Skin of body (tissue), 1 donor: ENCODE measurements at regions not wholly inside any gene's neighbourhood (a gene's known extent, or its start where the extent isn't known, plus 50 kb on each side); places are given as distances from the start of the nearest gene placed in this dataset.
"Not testable (repeated sequence)": the region's sequence is repeated elsewhere in the genome, so short reads cannot be mapped to it uniquely, and the experiment has no call there.

Experiments
- DNase-seq: peaks from one replicate; lab custom pipeline; 2025; lab: John Stamatoyannopoulos, UW

DNA sequence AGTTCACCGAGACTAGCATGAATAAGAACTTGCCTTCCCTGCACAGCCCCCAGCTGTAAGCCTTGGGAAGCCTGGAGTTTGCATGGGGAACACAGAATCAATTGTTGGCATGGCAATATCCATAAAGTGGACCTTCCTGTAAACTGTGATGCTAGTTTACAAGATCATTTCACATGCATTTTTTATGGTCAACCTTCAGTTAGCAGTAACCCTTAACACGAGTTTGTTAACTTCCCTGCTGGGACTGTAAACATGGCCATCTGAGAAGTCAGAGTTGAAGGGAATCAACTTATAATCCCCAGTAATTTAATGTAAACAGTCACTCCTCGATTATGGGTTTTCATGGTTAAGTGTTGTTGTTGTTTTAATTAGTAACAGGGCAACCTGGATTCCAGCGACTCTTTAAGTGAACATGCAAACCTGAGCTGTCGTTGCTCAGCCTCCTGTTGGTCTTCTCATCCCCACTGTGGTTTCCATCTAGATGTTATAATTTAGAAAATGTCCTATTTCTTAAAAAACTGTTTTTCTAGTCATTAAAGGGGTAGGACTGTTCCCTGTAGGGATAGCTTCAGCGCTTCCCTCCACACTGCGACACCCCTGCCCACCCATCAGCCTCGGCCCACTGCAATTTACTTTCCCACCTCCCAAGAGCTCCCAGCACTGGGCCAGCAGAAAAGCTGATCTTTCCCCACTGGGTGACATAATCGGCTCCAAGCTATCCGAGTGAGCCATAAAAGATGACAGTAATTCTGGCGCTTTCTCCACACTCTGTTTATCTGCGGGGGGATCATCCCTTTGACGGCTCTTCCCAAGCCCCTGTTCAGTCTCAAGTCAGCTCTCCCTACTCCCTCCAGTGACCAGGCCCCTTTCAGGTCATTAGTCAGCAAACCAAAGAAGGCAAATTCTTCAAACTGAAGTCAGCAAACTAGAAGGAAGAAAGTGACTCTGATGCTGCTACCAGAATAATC is 107.6 kb upstream of the IPO9 start:
- no peak for DNase-seq

DNA sequence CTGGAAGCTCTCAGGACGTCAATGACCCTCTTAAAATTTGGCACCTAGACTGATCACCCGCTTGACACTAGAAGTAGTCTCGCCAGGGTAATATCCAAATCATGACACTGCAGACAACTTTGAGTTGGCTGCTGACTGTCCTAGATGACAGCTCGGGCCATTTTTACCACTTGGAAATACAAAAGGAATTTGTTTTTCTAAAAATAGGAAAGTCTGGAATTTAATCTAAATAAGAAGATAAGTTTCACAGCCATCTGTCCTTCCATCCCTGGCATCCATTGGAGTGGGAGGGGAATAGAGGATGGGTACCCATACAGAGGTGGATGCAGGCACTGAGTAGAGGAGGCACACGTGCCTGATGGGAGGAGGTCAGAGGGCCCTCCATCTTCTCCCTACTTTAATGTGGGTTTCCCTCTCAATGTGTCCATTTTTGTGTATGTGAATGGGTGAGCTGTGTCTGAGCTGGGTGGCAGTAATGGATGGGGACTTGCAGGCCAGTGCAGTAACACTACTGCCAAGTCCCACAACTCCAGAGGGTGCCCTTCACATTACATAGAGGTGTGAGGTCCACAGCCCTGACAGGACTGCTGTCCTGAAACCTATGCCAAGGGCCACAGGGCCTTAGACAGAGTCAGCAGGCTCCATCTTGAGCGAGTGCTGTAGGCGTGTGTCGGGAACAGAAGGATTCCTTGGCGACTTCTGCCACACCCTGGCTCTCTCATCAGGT is 104.8 kb upstream of the IPO9 start:
- DNase-seq: no peak

DNA sequence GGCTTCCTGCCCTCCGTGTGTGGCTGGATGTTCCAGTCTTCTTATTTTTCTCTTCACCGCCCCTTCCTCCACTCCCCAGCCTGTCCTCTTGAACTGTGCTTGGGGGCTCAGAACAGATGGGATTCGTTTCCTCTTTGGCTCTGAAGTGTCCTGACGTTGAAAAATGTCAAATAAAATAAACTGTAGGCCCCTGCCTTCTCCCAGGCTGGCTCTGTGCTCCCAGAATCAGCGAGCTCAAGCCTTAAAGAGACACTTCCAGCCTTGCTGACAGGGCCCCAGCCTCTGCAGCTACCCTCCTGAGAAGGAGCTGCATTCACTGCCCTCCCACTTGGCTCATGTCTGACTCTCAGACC is 104.2 kb upstream of the IPO9 start:
- peak; percentile 52 for DNase-seq

DNA sequence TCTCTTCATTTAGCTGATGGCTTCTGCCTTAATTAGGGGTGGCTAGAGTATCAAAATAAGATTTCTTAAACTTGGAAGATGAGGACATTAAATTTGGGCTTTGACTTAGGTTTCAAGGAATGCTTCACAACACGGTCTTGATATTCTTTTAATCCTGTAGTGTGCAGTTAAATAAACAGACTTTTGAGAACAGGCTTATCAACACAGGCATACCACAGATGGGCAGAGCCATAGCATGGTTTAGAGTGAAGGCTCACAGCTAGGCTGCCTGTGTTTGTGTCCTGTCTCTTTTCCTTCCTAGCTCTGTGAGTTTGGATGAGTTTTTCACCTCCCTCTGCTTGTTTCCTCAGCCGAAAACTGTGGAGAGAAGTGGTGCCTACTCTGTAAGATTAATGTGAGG is 102.3 kb upstream of the IPO9 start:
- no peak for DNase-seq

DNA sequence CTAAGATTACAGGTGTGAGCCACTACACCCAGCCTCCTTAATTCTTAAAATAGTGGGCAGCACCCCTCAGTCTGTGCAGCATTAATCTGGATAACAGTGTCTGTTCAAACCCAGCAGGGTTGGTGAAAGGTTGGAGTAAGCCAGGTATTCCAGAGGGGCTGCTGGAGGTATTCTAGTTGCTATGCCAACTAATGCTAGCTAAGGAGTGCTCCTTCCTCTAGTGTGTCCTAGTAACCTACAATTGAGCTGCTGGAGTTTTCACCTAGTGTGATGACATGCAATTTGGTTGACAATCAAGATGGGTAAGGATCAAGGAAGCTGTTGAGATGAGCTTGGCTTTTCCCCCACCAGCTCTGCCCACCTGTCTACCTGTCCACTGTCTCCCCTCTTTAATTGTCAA is 100.2 kb upstream of the IPO9 start:
- DNase-seq: no peak

DNA sequence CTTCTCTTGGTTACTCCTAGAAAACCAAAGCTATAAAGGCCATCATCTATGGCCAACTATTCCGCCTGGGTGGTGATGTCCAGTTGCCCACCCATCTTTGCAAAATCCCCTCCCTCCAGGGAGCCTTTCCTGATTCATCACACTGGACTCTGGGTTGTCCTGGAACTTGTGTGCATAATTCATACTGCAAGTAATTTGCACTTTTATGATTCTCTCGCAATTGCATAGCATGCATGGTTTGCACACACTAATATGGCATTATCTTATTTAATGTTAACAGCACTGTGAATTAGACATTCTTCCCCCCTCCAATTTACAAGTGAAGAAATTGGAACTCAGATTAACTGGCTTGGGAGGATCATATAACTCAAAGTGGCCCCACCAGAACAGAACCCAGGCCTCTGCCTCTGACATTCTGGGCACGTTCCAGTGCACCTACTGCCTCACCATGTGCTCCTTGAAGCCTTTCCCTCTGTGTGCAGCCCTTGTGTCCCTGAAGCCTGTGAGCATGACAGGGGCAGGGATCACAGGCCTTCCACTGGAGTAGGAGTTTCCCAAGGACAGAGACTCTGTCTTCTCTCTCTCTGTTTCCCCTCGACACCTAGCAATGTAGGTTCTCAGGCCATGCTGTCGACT is 98.9 kb upstream of the IPO9 start:
- no peak for DNase-seq

DNA sequence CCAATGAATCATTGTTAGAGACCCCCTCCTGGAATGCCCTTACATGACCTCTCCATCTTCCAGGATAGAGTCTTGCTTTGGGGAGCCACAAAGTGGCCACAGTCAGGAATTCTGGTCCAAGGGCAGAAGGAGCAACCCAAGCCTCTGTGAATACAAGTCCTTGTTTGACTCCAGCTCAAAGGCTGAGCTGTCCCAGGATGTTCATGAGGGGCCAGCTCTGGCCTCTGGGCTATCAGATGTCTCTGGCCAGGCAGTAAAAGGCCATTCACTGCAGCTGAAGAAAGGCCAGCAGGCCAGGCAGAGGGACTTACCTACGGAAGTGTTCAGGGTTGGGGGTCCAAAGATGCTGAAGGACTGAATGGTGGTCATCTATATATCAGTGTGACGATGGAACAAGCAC is 98.3 kb upstream of the IPO9 start:
- no peak for DNase-seq

DNA sequence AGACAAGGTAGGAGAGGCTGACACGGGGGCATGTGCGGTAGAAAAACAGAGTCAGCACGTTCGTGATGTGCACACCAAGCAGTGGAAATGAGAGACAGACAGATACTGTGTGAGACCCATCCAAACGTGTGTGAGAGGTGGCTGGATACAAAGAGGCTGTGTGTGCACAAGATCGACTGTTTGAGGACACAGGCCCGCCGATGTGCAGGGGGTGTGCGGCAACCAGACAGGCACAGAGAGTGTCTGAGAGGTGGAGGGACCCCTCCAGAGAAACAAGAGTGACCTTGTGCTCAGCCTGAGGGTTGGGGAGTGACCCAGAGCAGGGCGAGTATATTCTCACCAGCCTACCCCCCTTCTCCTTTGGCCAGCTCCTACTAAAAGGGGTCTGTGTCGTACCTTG is 97.8 kb upstream of the IPO9 start:
- DNase-seq: no peak

DNA sequence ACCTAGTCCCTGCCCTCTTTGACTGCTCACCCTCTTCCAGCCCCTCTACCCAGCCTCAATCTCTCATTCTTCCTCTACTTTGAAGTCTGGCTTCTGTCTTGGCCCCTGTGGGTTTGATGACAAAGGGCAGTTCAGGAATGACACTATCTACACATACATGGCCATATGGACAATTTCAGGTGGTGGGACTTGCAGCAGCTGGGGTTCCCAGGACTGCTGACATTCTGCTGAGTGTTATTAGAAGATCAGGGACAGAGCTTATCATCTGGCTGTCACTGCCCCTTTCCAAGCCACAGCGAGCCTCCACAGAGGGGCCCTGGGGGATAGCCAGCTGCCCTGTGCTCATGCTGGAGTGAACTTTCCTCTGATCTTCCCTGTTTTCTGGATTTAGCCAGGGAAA is 97.4 kb upstream of the IPO9 start:
- no peak for DNase-seq

DNA sequence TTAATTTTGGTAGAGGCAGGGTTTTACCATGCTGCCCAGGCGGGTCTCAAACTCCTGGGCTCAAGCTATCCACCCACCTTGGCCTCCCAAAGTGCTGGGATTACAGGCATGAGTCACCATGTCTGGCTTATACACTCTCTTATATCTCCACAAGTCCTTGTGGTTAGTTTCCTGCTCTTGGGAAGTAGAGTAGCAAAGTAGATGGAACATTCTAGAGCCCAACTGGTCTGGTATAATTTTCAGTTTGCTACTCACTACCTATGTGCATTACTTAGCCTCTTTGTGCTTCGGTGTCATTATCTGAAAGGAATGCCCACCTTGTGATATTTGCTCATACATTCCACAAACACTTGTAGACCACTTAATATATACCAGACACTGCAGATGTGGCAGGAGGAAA is 96.6 kb upstream of the IPO9 start:
- DNase-seq: no peak

DNA sequence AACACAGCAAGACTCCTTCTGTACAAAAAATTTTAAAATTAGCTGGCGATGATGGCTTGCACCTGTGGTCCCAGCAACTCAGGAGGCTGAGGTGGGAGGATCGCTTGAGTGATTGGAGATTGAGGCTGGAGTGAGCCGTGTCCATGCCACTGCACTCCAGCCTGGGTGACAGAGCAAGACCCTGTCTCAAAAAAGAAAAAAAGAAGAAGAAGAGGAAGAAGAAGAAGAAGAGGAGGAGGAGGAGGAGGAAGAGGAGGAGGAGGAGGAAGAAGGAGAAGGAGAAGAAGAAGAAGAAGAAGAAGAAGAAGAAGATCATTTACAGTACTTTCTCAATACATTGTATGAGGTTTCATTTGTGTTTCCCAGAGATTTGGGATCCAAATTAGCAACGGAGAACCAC is 94.7 kb upstream of the IPO9 start:
- DNase-seq: not testable (repeated sequence)

DNA sequence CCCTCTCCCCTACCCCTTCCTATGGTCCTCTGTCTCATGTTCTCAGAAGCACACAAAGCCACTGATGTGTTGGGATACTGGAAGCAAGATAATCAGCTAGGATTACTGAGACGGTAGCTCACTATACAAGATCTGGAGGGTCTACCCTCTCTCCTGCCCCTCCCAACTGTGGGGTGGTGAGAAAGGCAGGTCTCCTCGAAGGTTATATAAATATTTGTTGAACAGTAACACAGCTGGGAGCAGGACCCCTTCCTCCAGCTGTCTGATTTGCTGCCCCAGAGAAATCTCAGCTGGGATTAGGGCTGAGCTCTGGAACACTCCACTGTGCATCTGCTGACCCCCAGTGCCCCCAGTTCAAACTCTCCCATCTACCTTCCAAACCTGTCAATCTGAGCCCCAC is 94.2 kb upstream of the IPO9 start:
- no peak for DNase-seq

DNA sequence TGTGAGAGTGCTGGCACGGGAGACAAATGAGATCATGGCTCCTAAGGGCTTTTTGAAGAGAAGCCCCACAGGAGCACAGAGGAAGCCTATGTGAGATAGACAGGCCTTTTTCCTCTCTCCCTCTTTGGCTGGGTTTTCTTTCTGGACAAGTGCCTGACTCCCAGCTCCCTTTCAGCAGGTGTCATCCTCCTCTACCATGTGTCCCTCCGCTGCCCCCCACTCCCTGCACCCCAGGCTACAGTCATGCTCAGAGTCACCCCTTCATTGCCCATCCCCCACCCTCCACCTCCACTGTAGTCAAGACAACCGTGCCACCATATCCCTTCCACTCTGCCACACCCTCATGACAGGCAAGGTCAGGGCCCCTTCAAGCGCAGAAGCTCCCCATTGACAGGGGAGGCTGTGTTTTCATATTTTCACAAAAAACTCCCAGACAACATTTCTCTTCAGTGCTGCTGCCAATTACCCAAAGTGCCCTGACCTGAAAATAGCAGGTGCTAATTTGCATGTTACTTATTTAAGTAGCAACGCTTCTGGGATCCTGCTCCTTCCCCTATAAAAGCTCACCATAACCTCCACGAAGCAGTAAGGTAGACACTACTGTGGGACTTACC is 92.1 kb upstream of the IPO9 start:
- no peak for DNase-seq

DNA sequence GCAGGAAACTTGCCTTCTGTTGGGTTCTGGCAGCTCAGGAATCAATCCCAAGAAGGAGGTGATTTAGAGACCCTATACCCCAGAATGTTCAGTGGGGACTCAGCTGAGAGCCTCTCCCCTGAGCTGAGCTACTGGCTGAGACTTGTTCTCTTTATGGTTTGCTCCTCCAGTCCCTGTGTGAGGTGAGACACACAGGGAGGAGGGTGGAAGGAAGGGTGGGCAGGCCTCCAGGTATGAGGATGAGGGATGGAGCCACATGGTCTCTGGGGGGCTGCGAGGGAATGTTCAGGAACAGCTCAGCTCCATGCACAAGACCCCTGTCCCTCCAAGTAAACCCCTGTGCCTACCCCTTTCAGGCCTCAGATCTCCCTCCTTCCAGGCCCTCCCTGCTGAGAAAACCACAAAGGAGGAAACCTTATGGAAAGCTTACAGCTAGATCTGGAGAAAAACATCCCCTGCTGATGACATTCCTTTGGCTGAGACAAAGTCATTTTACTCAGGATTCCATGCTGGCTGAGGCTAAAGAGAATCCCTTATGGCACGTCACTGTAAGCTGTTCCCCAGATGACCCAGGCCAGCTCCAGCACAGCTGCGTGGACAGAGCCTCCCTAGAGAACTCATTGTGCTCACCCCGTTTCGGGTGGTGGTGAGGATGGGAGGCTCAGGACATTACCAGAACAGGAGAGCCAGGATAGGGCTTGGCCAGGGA is 91.5 kb upstream of the IPO9 start:
- peak; percentile 88 for DNase-seq

DNA sequence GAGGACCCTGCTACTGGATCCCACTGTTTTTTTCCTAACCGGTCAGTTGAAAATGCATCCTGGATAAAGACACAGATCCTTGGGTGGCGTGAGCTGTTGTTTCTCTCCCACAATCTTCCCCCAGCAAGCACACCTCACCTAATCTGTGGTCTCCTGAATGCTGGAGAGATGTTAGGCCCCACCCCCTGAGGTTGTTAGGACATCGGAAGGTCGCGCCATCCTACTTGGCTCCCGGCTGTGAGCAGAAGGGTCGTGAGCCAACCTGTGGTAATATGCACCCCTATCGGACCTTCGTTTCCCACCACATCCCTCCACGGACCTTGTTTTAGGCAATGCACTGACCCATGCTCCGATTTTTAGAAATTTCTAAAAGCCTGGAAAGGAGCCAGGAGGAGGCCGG is 89.9 kb upstream of the IPO9 start:
- DNase-seq: no peak

DNA sequence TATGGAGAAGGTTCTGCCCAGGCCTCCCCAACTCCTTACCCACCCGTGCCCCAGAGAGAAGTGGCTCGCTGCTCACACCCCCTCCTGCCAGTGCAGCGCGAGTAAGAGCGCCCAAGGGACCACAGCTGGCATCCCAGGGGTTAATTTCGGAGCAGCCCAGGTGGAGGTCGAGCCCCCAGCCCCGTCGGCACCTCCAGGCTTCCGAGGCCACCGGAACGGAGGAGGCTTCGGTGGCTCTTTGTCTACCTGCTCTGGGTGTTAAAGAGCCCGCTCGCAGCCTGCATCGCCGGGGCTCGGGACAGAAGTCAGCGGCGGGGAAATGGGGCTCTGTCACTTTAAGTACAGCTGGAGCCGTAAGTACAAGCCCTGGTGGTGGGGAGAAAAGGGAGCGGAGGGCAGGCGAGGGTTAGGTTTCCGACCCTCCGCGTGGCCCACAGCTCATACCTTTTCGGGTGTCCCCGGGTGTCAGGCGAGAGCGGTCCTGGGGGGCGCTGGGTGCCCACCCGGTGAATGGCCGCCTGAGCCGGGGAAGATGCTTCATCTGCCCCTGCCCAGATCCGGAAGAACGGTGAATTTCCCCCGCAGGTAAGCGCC is 89.4 kb upstream of the IPO9 start:
- no peak for DNase-seq

DNA sequence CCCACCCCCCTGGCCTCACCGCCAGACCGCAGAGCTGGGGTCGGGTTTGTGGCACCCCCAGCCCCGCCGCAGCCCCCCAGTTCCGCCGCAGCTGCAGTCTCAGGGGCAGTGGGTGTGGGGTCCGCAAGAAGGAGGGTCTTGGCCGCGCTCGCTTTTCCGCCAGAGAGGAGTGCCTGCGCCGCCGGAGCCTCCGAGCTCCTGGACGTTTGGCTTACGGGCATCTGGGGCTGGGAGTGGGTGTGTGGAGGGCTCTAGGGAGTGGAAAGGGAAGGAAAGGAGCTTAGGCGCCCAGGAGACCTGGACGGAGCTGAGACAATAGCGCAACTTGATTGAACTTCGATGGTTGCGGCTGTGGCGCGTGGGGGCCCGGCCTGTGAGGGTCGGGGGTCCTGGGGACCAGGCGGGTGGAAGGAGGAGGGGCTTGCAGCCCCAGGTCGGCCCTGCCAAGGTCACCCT is 88.8 kb upstream of the IPO9 start:
- DNase-seq: no peak

DNA sequence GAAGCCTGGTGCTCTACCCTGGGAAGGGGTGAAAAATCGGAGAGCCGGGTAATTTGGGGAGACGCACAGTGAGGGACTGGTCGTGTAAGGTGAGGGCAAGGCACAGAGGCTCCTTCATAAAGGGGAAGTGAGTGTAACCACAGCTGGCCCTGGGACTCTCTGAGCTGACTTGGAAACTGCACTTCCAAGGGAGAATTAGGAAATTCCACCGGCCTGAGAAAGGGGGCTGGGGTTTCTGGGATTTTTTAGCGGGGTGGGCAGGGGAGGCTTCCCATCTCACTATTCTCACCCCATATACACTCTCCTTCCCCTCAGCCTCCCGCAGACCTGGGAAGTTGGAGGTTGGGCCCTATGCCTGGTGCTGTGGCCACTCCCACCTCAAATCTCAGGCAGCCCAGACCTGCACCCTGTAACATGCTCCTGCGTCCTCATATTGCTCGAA is 88.3 kb upstream of the IPO9 start:
- DNase-seq: no peak

DNA sequence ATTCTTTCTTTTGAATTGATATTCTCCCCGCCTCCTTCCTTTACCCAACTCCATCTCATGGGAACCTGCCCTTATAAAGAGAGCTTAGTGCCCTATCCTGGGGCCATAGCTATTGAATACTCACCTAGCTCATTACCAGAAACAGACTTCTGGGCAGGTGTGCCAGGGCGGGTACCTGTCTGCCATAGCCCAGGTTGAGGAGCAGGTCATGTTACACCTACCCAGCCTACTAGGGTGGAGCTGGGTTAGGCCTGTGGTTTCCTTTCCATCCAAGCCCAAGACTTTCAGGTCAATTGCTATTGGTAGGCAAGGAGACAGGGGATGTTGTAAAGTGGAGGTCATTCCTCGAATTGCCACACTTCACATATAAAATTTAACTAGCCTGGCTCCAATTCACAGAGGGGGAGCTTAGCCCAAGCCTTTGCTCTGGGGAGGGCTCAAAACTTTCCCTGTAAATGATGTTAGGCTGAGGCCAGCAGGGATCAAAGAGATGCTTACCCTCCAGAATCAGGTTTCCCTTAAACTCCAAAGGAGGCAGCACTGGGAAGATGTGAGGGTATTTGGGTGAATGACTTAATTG is 87.1 kb upstream of the IPO9 start:
- DNase-seq: no peak

DNA sequence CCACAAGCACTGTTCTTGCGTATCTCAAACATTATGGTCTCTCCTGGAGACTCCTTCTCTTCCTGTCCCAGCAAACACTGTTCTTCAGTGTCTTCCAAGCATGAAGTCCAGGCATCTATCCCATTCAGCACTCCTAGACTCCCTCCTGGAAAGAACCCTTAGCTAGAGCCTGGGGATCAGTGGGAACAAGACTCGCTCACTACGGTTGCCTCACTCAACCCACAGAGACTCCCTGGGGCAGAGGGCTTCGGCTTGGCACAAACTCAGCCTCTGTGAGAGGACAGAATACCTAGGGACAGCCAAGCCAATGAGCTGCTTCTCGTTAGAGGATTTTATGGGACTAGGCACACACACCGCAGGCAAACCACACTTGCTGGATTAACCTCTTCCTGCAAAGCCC is 86.5 kb upstream of the IPO9 start:
- no peak for DNase-seq
